ENCODE measurements at regions not wholly inside any gene's neighbourhood (a gene's known extent, or its start where the extent isn't known, plus 50 kb on each side); places are given as distances from the start of the nearest gene placed in this dataset.

- no peak for DNase-seq (ENCODE audit: extremely low read depth in 1 of 2, low read depth in 1 of 2)
Observed at GRCh38 chr2:16322308-16323125, 343.1 kb downstream of the CYRIA start.

- no peak for DNase-seq (ENCODE audit: extremely low read depth in 1 of 2, low read depth in 1 of 2)
Observed at GRCh38 chr2:16321872-16322271, 343.8 kb downstream of the CYRIA start.

- DNase-seq (ENCODE audit: extremely low read depth in 1 of 2, low read depth in 1 of 2) = no peak
Observed at GRCh38 chr2:16321256-16321655, 344.4 kb downstream of the CYRIA start.

- DNase-seq (ENCODE audit: extremely low read depth in 1 of 2, low read depth in 1 of 2) = no peak
Observed at GRCh38 chr2:16320716-16321115, 344.9 kb downstream of the CYRIA start.

GRCh38 chr2:16319551-16320121, 346.0 kb downstream of the CYRIA start:
- no peak for DNase-seq (ENCODE audit: extremely low read depth in 1 of 2, low read depth in 1 of 2)

- DNase-seq (ENCODE audit: extremely low read depth in 1 of 2, low read depth in 1 of 2) = no peak
Observed at GRCh38 chr2:16318474-16319195, 347.0 kb downstream of the CYRIA start.

- DNase-seq (ENCODE audit: extremely low read depth in 1 of 2, low read depth in 1 of 2) = no peak
Observed at GRCh38 chr2:16318051-16318450, 347.6 kb downstream of the CYRIA start.

GRCh38 chr2:16317211-16317830, 348.3 kb downstream of the CYRIA start:
- DNase-seq (ENCODE audit: extremely low read depth in 1 of 2, low read depth in 1 of 2) = no peak

- no peak for DNase-seq (ENCODE audit: extremely low read depth in 1 of 2, low read depth in 1 of 2)
Observed at GRCh38 chr2:16316456-16317210, 349.0 kb downstream of the CYRIA start.

- DNase-seq (ENCODE audit: extremely low read depth in 1 of 2, low read depth in 1 of 2) = no peak
Observed at GRCh38 chr2:16315908-16316307, 349.7 kb downstream of the CYRIA start.

GRCh38 chr2:16315458-16315835, 350.2 kb downstream of the CYRIA start:
- no peak for DNase-seq (ENCODE audit: extremely low read depth in 1 of 2, low read depth in 1 of 2)

- no peak for DNase-seq (ENCODE audit: extremely low read depth in 1 of 2, low read depth in 1 of 2)
Observed at GRCh38 chr2:16314691-16315457, 350.8 kb downstream of the CYRIA start.

GRCh38 chr2:16314001-16314400, 351.6 kb downstream of the CYRIA start:
- DNase-seq (ENCODE audit: extremely low read depth in 1 of 2, low read depth in 1 of 2) = no peak

- no peak for DNase-seq (ENCODE audit: extremely low read depth in 1 of 2, low read depth in 1 of 2)
Observed at GRCh38 chr2:16313235-16313975, 352.2 kb downstream of the CYRIA start.

- no peak for DNase-seq (ENCODE audit: extremely low read depth in 1 of 2, low read depth in 1 of 2)
Observed at GRCh38 chr2:16312771-16313170, 352.9 kb downstream of the CYRIA start.

- DNase-seq (ENCODE audit: extremely low read depth in 1 of 2, low read depth in 1 of 2) = no peak
Observed at GRCh38 chr2:16311521-16312440, 353.9 kb downstream of the CYRIA start.

GRCh38 chr2:16308816-16309215, 356.8 kb downstream of the CYRIA start:
- no peak for DNase-seq (ENCODE audit: extremely low read depth in 1 of 2, low read depth in 1 of 2)

GRCh38 chr2:16304876-16305590, 360.6 kb downstream of the CYRIA start:
- no peak for DNase-seq (ENCODE audit: extremely low read depth in 1 of 2, low read depth in 1 of 2)
